ENCODE measurements at regions not wholly inside any gene's neighbourhood (a gene's known extent, or its start where the extent isn't known, plus 50 kb on each side); places are given as distances from the start of the nearest gene placed in this dataset.

- TF ChIP-seq POLR2A (IDR thresholded peaks at IDR 0.05; ENCODE audit: low read depth, low read length) (no peak), TAF1 (IDR thresholded peaks at IDR 0.05; ENCODE audit: borderline replicate concordance, low read depth, low read length) (no peak)
These were observed 257.8 kb downstream of the ARAP2 start for GRCh38 chr4:35986537-35986936.
